ENCODE measurements at regions not wholly inside any gene's neighbourhood (a gene's known extent, or its start where the extent isn't known, plus 50 kb on each side); places are given as distances from the start of the nearest gene placed in this dataset.

DNA sequence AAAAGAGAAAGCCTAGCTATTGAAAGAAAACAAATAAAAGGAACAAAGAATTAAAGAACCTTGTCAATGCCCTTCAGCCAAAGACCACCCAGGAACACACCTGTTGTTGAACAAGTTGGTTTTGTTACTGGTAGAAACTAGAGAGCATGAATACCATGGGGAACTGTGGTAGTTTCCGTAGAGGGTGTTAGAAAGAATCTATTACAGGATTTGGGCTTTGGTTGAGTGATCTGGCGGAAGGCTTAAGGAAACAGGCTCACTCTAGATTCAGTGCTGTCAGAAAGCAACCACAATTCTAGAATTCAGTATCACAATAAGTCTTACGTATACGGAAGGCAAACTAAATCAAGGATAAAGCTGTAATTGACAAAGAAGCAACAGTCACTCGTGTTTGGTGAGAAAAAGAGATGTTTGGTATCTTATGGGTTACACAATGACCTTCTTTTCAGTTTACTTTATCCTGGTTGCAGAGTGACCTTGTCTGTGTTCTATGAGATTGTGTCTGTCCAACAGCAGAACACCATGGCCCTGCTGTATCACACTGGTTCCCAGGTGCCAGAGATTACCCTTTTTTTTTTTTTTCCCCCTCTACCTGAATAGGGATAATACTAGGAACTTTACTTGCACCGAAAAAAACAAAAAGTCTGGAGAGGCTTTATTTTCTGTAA, 265.9 kb downstream of the SHQ1 start:
- Mint-ChIP-seq H3K9me3 (no peaks in the 10 kb centered on the region), H3K27ac (no peak overlapping the region), H3K4me3 (no peak overlapping the region), H3K36me3 (ENCODE audit: low read depth) (no peaks in the 10 kb centered on the region), H3K27me3 (ENCODE audit: low read depth) (peaks cover 3% of the 10 kb centered on the region), H3K4me1 (ENCODE audit: low read depth) (no peaks in the 10 kb centered on the region)

GRCh38 chr3:72580900-72581299, 267.3 kb downstream of the SHQ1 start:
- Mint-ChIP-seq H3K36me3 (ENCODE audit: low read depth) (no peaks in the 10 kb centered on the region), H3K4me3 (no peak overlapping the region), H3K27ac (no peak overlapping the region), H3K27me3 (ENCODE audit: low read depth) (peaks cover 3% of the 10 kb centered on the region), H3K4me1 (ENCODE audit: low read depth) (no peaks in the 10 kb centered on the region), H3K9me3 (no peaks in the 10 kb centered on the region)

DNA sequence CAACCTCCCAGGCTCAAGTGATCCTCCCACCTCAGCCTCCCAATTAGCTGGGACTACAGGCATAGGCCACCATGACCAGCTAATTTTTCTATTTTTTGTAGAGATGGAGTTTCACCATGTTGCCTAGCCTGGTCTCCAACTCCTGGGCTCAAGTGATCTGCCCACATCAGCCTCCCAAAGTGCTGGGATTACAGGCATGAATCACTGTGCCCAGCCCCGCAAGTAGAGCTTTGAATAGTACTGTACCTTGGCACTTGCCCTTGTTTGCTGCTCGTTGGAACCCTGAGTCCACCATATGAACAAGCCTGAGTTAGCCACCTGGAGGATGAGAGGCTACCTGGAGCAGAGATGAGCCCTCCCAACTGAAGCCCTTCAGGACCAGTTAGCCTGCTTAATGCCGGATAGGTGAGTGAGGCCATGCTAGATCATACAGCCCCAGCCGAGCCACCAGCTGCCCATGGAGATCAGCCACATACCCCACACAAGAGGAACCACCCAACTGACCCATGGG, 267.9 kb downstream of the SHQ1 start:
- Mint-ChIP-seq H3K27ac (no peak overlapping the region), H3K4me1 (ENCODE audit: low read depth) (no peaks in the 10 kb centered on the region), H3K9me3 (no peaks in the 10 kb centered on the region), H3K4me3 (no peak overlapping the region), H3K27me3 (ENCODE audit: low read depth) (peaks cover 3% of the 10 kb centered on the region), H3K36me3 (ENCODE audit: low read depth) (no peaks in the 10 kb centered on the region)

GRCh38 chr3:72579581-72580245, 268.5 kb downstream of the SHQ1 start:
- H3K9me3 Mint-ChIP-seq, result no peaks in the 10 kb centered on the region
- H3K4me1 Mint-ChIP-seq (ENCODE audit: low read depth), result no peaks in the 10 kb centered on the region
- H3K4me3 Mint-ChIP-seq, result no peak overlapping the region
- H3K36me3 Mint-ChIP-seq (ENCODE audit: low read depth), result no peaks in the 10 kb centered on the region
- H3K27me3 Mint-ChIP-seq (ENCODE audit: low read depth), result peaks cover 3% of the 10 kb centered on the region
- H3K27ac Mint-ChIP-seq, result no peak overlapping the region

GRCh38 chr3:72579191-72579580, 269.1 kb downstream of the SHQ1 start:
- no peaks in the 10 kb centered on the region for H3K9me3 Mint-ChIP-seq
- H3K27ac Mint-ChIP-seq, result no peak overlapping the region
- no peaks in the 10 kb centered on the region for H3K36me3 Mint-ChIP-seq (ENCODE audit: low read depth)
- peaks cover 3% of the 10 kb centered on the region for H3K27me3 Mint-ChIP-seq (ENCODE audit: low read depth)
- no peaks in the 10 kb centered on the region for H3K4me1 Mint-ChIP-seq (ENCODE audit: low read depth)
- H3K4me3 Mint-ChIP-seq, result no peak overlapping the region

DNA sequence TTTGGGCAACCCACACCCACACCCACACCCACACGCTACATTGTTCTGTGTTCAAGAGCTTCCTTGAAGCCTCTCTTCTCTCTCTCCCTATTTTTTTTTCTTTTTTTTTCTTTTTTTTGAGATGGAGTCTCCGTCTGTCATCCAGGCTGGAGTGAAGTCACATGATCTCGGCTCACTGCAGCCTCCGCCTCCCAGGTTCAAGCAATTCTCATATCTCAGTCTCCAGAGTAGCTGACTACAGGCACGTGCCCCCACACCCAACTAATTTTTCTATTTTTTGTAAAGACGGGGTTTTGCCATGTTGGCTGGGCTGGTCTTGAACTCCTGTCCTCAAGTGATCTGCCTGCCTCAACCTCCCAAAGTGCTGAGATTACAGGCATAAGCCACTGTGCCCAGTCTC, 271.1 kb downstream of the SHQ1 start:
- H3K4me1 Mint-ChIP-seq (ENCODE audit: low read depth), result no peaks in the 10 kb centered on the region
- H3K9me3 Mint-ChIP-seq, result no peaks in the 10 kb centered on the region
- no peak overlapping the region for H3K4me3 Mint-ChIP-seq
- H3K27ac Mint-ChIP-seq, result no peak overlapping the region
- H3K27me3 Mint-ChIP-seq (ENCODE audit: low read depth), result peaks cover 3% of the 10 kb centered on the region
- no peaks in the 10 kb centered on the region for H3K36me3 Mint-ChIP-seq (ENCODE audit: low read depth)

GRCh38 chr3:72576563-72576962, 271.7 kb downstream of the SHQ1 start:
- Mint-ChIP-seq H3K27me3 (ENCODE audit: low read depth) (peaks cover 3% of the 10 kb centered on the region), H3K36me3 (ENCODE audit: low read depth) (no peaks in the 10 kb centered on the region), H3K27ac (no peak overlapping the region), H3K4me3 (no peak overlapping the region), H3K4me1 (ENCODE audit: low read depth) (no peaks in the 10 kb centered on the region), H3K9me3 (no peaks in the 10 kb centered on the region)

- no peaks in the 10 kb centered on the region for H3K27me3 Mint-ChIP-seq (ENCODE audit: low read depth)
- no peak overlapping the region for H3K4me3 Mint-ChIP-seq
- no peak overlapping the region for H3K27ac Mint-ChIP-seq
- no peaks in the 10 kb centered on the region for H3K36me3 Mint-ChIP-seq (ENCODE audit: low read depth)
- no peaks in the 10 kb centered on the region for H3K9me3 Mint-ChIP-seq
- H3K4me1 Mint-ChIP-seq (ENCODE audit: low read depth), result no peaks in the 10 kb centered on the region
Observed at GRCh38 chr3:72574144-72574543, 274.1 kb downstream of the SHQ1 start.

GRCh38 chr3:72573051-72573450, 275.2 kb downstream of the SHQ1 start:
- Mint-ChIP-seq H3K27ac (no peak overlapping the region), H3K27me3 (ENCODE audit: low read depth) (no peaks in the 10 kb centered on the region), H3K4me3 (no peak overlapping the region), H3K9me3 (no peaks in the 10 kb centered on the region), H3K4me1 (ENCODE audit: low read depth) (no peaks in the 10 kb centered on the region), H3K36me3 (ENCODE audit: low read depth) (no peaks in the 10 kb centered on the region)

GRCh38 chr3:72572489-72573007, 275.7 kb downstream of the SHQ1 start:
- Mint-ChIP-seq H3K36me3 (ENCODE audit: low read depth) (no peaks in the 10 kb centered on the region), H3K4me1 (ENCODE audit: low read depth) (no peaks in the 10 kb centered on the region), H3K27ac (no peak overlapping the region)

DNA sequence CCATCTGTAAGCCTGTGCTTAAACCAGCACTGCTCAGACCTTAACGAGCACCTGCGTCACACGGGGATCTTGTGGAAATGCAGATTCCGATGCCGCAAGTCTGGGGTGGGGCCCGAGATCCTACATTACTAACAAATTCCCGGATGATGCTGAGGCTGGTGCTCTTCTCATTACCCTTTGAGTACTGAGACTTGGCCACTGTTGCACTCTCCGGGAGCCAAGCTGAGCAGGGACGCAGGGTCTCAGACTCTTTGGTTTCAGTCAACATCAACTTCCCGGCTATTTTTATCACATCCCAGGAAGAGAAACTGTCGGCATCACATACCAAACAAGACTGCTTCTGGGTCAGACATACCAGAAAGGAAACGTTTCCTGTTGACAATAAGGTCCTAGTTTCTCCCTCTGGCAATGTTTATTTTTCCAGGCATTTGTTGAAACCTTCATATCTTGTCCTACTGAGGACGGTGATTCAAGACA, 276.6 kb downstream of the SHQ1 start:
- no peak overlapping the region for H3K27ac Mint-ChIP-seq
- no peaks in the 10 kb centered on the region for H3K27me3 Mint-ChIP-seq (ENCODE audit: low read depth)
- no peaks in the 10 kb centered on the region for H3K4me1 Mint-ChIP-seq (ENCODE audit: low read depth)
- H3K4me3 Mint-ChIP-seq, result no peak overlapping the region
- H3K9me3 Mint-ChIP-seq, result no peaks in the 10 kb centered on the region
- no peaks in the 10 kb centered on the region for H3K36me3 Mint-ChIP-seq (ENCODE audit: low read depth)

More at GRCh38 chr3:72572489-72573007, 275.7 kb downstream of the SHQ1 start:
- H3K9me3 Mint-ChIP-seq, result no peaks in the 10 kb centered on the region
- H3K27me3 Mint-ChIP-seq (ENCODE audit: low read depth), result no peaks in the 10 kb centered on the region
- H3K4me3 Mint-ChIP-seq, result no peak overlapping the region

DNA sequence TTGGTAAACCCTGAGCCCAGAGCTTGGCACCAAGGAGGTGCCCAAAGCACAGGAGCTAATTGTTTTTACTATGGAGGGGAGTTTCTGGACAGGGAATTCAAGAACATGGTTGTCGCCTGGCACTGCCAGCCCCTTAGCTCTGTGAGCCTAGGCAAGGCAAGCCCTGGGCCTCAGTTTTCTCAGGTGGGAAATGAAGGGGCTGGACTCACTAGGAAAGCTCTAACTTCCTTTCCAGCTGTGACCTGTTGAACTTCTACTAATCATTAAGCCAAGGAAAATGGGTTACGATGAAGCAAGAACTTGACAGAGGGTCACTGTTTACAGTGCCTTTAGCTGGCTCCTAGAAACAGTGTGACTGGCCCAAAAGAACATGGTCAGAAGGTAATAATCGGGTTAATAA, 277.2 kb downstream of the SHQ1 start:
- H3K4me3 Mint-ChIP-seq, result no peak overlapping the region
- H3K27me3 Mint-ChIP-seq (ENCODE audit: low read depth), result no peaks in the 10 kb centered on the region
- H3K9me3 Mint-ChIP-seq, result no peaks in the 10 kb centered on the region
- no peaks in the 10 kb centered on the region for H3K4me1 Mint-ChIP-seq (ENCODE audit: low read depth)
- H3K27ac Mint-ChIP-seq, result no peak overlapping the region
- H3K36me3 Mint-ChIP-seq (ENCODE audit: low read depth), result no peaks in the 10 kb centered on the region

GRCh38 chr3:72569754-72570440, 278.3 kb downstream of the SHQ1 start:
- no peak overlapping the region for H3K4me3 Mint-ChIP-seq
- no peaks in the 10 kb centered on the region for H3K4me1 Mint-ChIP-seq (ENCODE audit: low read depth)
- no peaks in the 10 kb centered on the region for H3K9me3 Mint-ChIP-seq
- no peaks in the 10 kb centered on the region for H3K36me3 Mint-ChIP-seq (ENCODE audit: low read depth)
- H3K27me3 Mint-ChIP-seq (ENCODE audit: low read depth), result no peaks in the 10 kb centered on the region
- H3K27ac Mint-ChIP-seq, result no peak overlapping the region

- Mint-ChIP-seq H3K4me3 (no peak overlapping the region), H3K4me1 (ENCODE audit: low read depth) (no peaks in the 10 kb centered on the region), H3K36me3 (ENCODE audit: low read depth) (no peaks in the 10 kb centered on the region), H3K9me3 (no peaks in the 10 kb centered on the region), H3K27me3 (ENCODE audit: low read depth) (no peaks in the 10 kb centered on the region), H3K27ac (no peak overlapping the region)
Observed at GRCh38 chr3:72568083-72568482, 280.2 kb downstream of the SHQ1 start.

- Mint-ChIP-seq H3K36me3 (ENCODE audit: low read depth) (no peaks in the 10 kb centered on the region), H3K4me3 (no peak overlapping the region)
Observed at GRCh38 chr3:72567474-72567873, 280.8 kb downstream of the SHQ1 start.

More at GRCh38 chr3:72567474-72567873, 280.8 kb downstream of the SHQ1 start:
- Mint-ChIP-seq H3K27ac (no peak overlapping the region), H3K9me3 (no peaks in the 10 kb centered on the region), H3K4me1 (ENCODE audit: low read depth) (no peaks in the 10 kb centered on the region), H3K27me3 (ENCODE audit: low read depth) (no peaks in the 10 kb centered on the region)
